H9 (cell line): ENCODE measurements at regions not wholly inside any gene's neighbourhood (a gene's known extent, or its start where the extent isn't known, plus 50 kb on each side); places are given as distances from the start of the nearest gene placed in this dataset.

Source experiments
- DNase-seq: peaks from one replicate; pipeline ENCODE4 v3.0.0-alpha.2; 2017
- H2AFZ ChIP-seq: one replicate; pipeline ENCODE4 v1.6.1; 2013; ENCODE audit warnings: mild to moderate bottlenecking, low read length, control low read depth, moderate library complexity
- H2AK5ac ChIP-seq: 2 replicates; pipeline ENCODE4 v1.6.1; 2013; ENCODE audit warnings: low read length, control low read depth, mixed read lengths; ENCODE audit not compliant: insufficient read length
- H2BK120ac ChIP-seq: one replicate; pipeline ENCODE4 v1.6.1; 2013; ENCODE audit warnings: low read depth, mild to moderate bottlenecking, low read length, control low read depth, inconsistent platforms; ENCODE audit not compliant: poor library complexity, severe bottlenecking
- H2BK12ac ChIP-seq: 2 replicates; pipeline ENCODE4 v1.6.1; 2013; ENCODE audit warnings: low read length, control low read depth, mixed read lengths, low read depth; ENCODE audit not compliant: insufficient read length
- H2BK15ac ChIP-seq: 2 replicates; pipeline ENCODE4 v1.6.1; 2013; ENCODE audit warnings: low read depth, low read length, control low read depth
- H2BK20ac ChIP-seq: one replicate; pipeline ENCODE4 v1.6.1; 2013; ENCODE audit warnings: low read depth, mild to moderate bottlenecking, low read length, control low read depth, inconsistent platforms; ENCODE audit not compliant: poor library complexity, severe bottlenecking
- H2BK5ac ChIP-seq: 2 replicates; pipeline ENCODE4 v1.6.1; 2013; ENCODE audit warnings: low read length, control low read depth, mixed read lengths; ENCODE audit not compliant: insufficient read length
- H3K14ac ChIP-seq: 2 replicates; pipeline ENCODE4 v1.6.1; 2013; ENCODE audit warnings: low read length, control low read depth; ENCODE audit not compliant: insufficient read depth
- H3K18ac ChIP-seq: 2 replicates; pipeline ENCODE4 v1.6.1; 2013; ENCODE audit warnings: low read depth, mild to moderate bottlenecking, mixed read lengths, low read length, control low read depth; ENCODE audit not compliant: insufficient read length
- H3K23ac ChIP-seq: 2 replicates; pipeline ENCODE4 v1.6.1; 2013; ENCODE audit warnings: low read length, control low read depth, mixed read lengths, low read depth; ENCODE audit not compliant: insufficient read length
- H3K23me2 ChIP-seq: 2 replicates; pipeline ENCODE4 v1.6.1; 2013; ENCODE audit warnings: low read depth, mild to moderate bottlenecking, mixed read lengths, low read length, control low read depth; ENCODE audit not compliant: insufficient read length, poor library complexity, severe bottlenecking
- H3K27ac ChIP-seq: 2 replicates; pipeline ENCODE4 v1.5.1; 2013; ENCODE audit warnings: low read length, control low read depth, mixed read lengths, low read depth; ENCODE audit not compliant: insufficient read length
- H3K27me3 ChIP-seq: 2 replicates; pipeline ENCODE4 v1.6.1; 2013; ENCODE audit warnings: low read length, control low read depth, inconsistent platforms; ENCODE audit not compliant: insufficient read depth
- H3K4ac ChIP-seq: 2 replicates; pipeline ENCODE4 v1.6.1; 2013; ENCODE audit warnings: low read depth, mild to moderate bottlenecking, control low read depth, inconsistent platforms, low read length, moderate library complexity
- H3K4me1 ChIP-seq: 2 replicates; pipeline ENCODE4 v1.6.1; 2013; ENCODE audit warnings: low read length, control low read depth, inconsistent platforms; ENCODE audit not compliant: insufficient read depth
- H3K4me2 ChIP-seq: 2 replicates; pipeline ENCODE4 v1.6.1; 2013; ENCODE audit warnings: low read length, control low read depth, mixed read lengths; ENCODE audit not compliant: insufficient read length, insufficient read depth
- H3K56ac ChIP-seq: 2 replicates; pipeline ENCODE4 v1.6.1; 2013; ENCODE audit warnings: low read depth, mild to moderate bottlenecking, mixed read lengths, low read length, control low read depth; ENCODE audit not compliant: insufficient read length
- H3K79me1 ChIP-seq: 2 replicates; pipeline ENCODE4 v1.6.1; 2013; ENCODE audit warnings: low read depth, mild to moderate bottlenecking, moderate library complexity, low read length, control low read depth, inconsistent platforms; ENCODE audit not compliant: insufficient read depth, poor library complexity, severe bottlenecking
- H3K79me2 ChIP-seq: 2 replicates; pipeline ENCODE4 v1.6.1; 2013; ENCODE audit warnings: low read length, control low read depth, inconsistent platforms; ENCODE audit not compliant: insufficient read depth
- H3K9ac ChIP-seq: 2 replicates; pipeline ENCODE4 v1.6.1; 2013; ENCODE audit warnings: low read length, control low read depth, mixed read lengths; ENCODE audit not compliant: insufficient read length; ENCODE audit errors: extremely low read depth
- H3K9me3 ChIP-seq: one replicate; pipeline ENCODE4 v1.6.1; 2013; ENCODE audit warnings: low read depth, low read length, inconsistent platforms; ENCODE audit not compliant: control insufficient read depth
- H3T11ph ChIP-seq: one replicate; pipeline ENCODE4 v1.6.1; 2013; ENCODE audit warnings: mild to moderate bottlenecking, low read length, control low read depth, inconsistent platforms
- H4K20me1 ChIP-seq: one replicate; pipeline ENCODE4 v1.6.1; 2013; ENCODE audit not compliant: control insufficient read depth, insufficient read length, insufficient read depth
- H4K5ac ChIP-seq: 2 replicates; pipeline ENCODE4 v1.6.1; 2013; ENCODE audit warnings: low read depth, mild to moderate bottlenecking, mixed read lengths, low read length, control low read depth; ENCODE audit not compliant: insufficient read length
- H4K8ac ChIP-seq: replicated peaks from 2 replicates; pipeline ENCODE4 v1.6.1; 2013; ENCODE audit warnings: low read length, control low read depth, mixed read lengths, low read depth; ENCODE audit not compliant: insufficient read length
- H4K91ac ChIP-seq: 2 replicates; pipeline ENCODE4 v1.6.1; 2013; ENCODE audit warnings: low read depth, mild to moderate bottlenecking, moderate library complexity, mixed read lengths, low read length, control low read depth; ENCODE audit not compliant: insufficient read length
- H3K27ac Mint-ChIP-seq, 3 experiments: 2 replicates in 2 of 3; 3 replicates in 1 of 3; pipeline ENCODE4 v1.8.0; 2020 to 2021; ENCODE audit warnings: mixed read lengths in 3 of 3, mild to moderate bottlenecking in 1 of 3, moderate library complexity in 1 of 3
- H3K27me3 Mint-ChIP-seq: 2 replicates; pipeline ENCODE4 v1.8.0; 2021; ENCODE audit warnings: low read depth, mild to moderate bottlenecking, moderate library complexity, mixed read lengths
- H3K36me3 Mint-ChIP-seq, 3 experiments: 2 replicates in 2 of 3; 3 replicates in 1 of 3; pipeline ENCODE4 v1.8.0; 2020 to 2021; ENCODE audit warnings: low read depth in 3 of 3, mixed read lengths in 3 of 3; ENCODE audit not compliant: insufficient read depth in 1 of 3
- H3K4me1 Mint-ChIP-seq, 2 experiments: 2 replicates each; pipeline ENCODE4 v1.8.0; 2020; ENCODE audit warnings: mixed read lengths in 2 of 2
- H3K4me3 Mint-ChIP-seq, 2 experiments: 2 replicates in 1 of 2; 3 replicates in 1 of 2; pipeline ENCODE4 v1.8.0; 2020 to 2021; ENCODE audit warnings: mild to moderate bottlenecking in 2 of 2, mixed read lengths in 2 of 2, moderate library complexity in 1 of 2
- H3K9me3 Mint-ChIP-seq, 2 experiments: 2 replicates in 1 of 2; 3 replicates in 1 of 2; pipeline ENCODE4 v1.8.0; 2020; ENCODE audit warnings: mild to moderate bottlenecking in 2 of 2, mixed read lengths in 2 of 2, moderate library complexity in 1 of 2
- CTCF ChIP-seq: fragments of 200-600 bp; sonication (generic); conservative IDR thresholded peaks from 3 replicates; pipeline ENCODE4 v1.8.0; 2021; ENCODE audit warnings: antibody characterized with exemption, mild to moderate bottlenecking
- WGBS: extraction: QIAGEN DNeasy Blood & Tissue Kit; methylation state at CpG from one replicate; pipeline ENCODE4 v1.1.7; 2013; ENCODE audit warnings: missing lambda C conversion rate, low lambda C conversion rate, mixed read lengths; ENCODE audit not compliant: insufficient read length; ENCODE audit errors: extremely low coverage; 5-methylcytosine and 5-hydroxymethylcytosine counted together

GRCh38 chr22:25353516-25354445 is 134.3 kb downstream of the CRYBB2 start:
- no peaks in the 10 kb centered on the region for H3K27me3 Mint-ChIP-seq
- Histone ChIP-seq H3K23ac (no peak overlapping the region), H4K91ac (no peak overlapping the region), H3K79me1 (no peaks in the 10 kb centered on the region), H2BK120ac (no peak overlapping the region), H2AFZ (no peak overlapping the region), H3K14ac (no peak overlapping the region), H3K23me2 (no peaks in the 10 kb centered on the region), H3K4me1 (no peaks in the 10 kb centered on the region), H2BK20ac (no peak overlapping the region), H3K27me3 (no peaks in the 10 kb centered on the region), H3T11ph (no peak overlapping the region), H4K20me1 (peaks cover 2% of the 10 kb centered on the region), H3K9me3 (no peaks in the 10 kb centered on the region), H3K56ac (no peak overlapping the region), H3K4me2 (no peak overlapping the region), H3K18ac (no peak overlapping the region), H4K5ac (no peak overlapping the region), H2BK5ac (no peak overlapping the region), H3K79me2 (no peaks in the 10 kb centered on the region), H3K27ac (no peak overlapping the region), H2BK15ac (no peak overlapping the region), H2BK12ac (no peak overlapping the region), H3K9ac (no peak overlapping the region), H4K8ac (no peak overlapping the region), H3K4ac (no peak overlapping the region), H2AK5ac (no peak overlapping the region)
- no peaks in the 10 kb centered on the region for H3K4me1 Mint-ChIP-seq
- peaks cover 0 to 2% of the 10 kb centered on the region in 2 experiments; a peak in 1 of 5 replicates for H3K9me3 Mint-ChIP-seq
- H3K4me3 Mint-ChIP-seq, result no peak overlapping the region
- WGBS, result no CpG with 5 or more reads among the region's 22 CpGs
- DNase-seq, result no peak
- peak overlapping the region in 1 of 3 experiments; percentile 8; a peak in 1 of 7 replicates for H3K27ac Mint-ChIP-seq
- no peak for TF ChIP-seq CTCF
- peaks cover 24 to 56% (median 50%) of the 10 kb centered on the region in 3 experiments for H3K36me3 Mint-ChIP-seq
